Thyroid gland (tissue), 4 donors: ENCODE measurements at regions not wholly inside any gene's neighbourhood (a gene's known extent, or its start where the extent isn't known, plus 50 kb on each side); places are given as distances from the start of the nearest gene placed in this dataset.

Source experiments
- POLR2A ChIP-seq, 2 donors: fragments of 450-650 bp; IDR thresholded peaks; one replicate each; pipeline ENCODE4 v1.6.1; 2017; ENCODE audit warnings: antibody characterized with exemption in 2 of 2, mild to moderate bottlenecking in 2 of 2, moderate library complexity in 1 of 2
- TF ChIP-seq, protein P1 (sequence below), 6 experiments: fragments of 200-600 bp in 3 of 6; fragments of 450-650 bp in 3 of 6; sonication (generic) in 3 of 6; IDR thresholded peaks; one replicate each; pipeline ENCODE4 v1.5.1; 2016 to 2019; ENCODE audit warnings: antibody characterized with exemption in 6 of 6, mild to moderate bottlenecking in 2 of 6, inconsistent platforms in 1 of 6, moderate library complexity in 1 of 6

DNA sequence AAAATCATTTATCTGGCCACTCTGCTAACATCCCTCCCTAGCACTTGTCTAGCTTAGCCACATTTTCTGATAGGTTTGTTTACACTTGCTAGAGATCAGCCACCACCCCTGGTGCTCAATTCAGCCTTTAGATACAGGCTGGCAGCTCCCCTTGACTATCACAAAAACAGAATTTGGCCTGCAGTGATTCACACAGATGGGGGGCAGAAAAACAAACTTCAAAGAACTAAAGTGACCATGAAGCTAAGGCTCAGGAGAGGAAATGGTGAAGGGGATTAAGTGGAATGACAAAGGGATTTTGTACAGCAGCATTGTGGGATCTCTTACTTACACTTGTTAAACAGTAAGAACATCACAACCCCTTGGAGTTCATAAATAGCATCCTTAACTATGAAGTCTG, 1718.0 kb upstream of the PCDH7 start:
- no peak for TF ChIP-seq POLR2A (IDR thresholded peaks at IDR 0.05)
- TF ChIP-seq, protein P1, sequence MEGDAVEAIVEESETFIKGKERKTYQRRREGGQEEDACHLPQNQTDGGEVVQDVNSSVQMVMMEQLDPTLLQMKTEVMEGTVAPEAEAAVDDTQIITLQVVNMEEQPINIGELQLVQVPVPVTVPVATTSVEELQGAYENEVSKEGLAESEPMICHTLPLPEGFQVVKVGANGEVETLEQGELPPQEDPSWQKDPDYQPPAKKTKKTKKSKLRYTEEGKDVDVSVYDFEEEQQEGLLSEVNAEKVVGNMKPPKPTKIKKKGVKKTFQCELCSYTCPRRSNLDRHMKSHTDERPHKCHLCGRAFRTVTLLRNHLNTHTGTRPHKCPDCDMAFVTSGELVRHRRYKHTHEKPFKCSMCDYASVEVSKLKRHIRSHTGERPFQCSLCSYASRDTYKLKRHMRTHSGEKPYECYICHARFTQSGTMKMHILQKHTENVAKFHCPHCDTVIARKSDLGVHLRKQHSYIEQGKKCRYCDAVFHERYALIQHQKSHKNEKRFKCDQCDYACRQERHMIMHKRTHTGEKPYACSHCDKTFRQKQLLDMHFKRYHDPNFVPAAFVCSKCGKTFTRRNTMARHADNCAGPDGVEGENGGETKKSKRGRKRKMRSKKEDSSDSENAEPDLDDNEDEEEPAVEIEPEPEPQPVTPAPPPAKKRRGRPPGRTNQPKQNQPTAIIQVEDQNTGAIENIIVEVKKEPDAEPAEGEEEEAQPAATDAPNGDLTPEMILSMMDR (IDR thresholded peaks at IDR 0.05), result no peak
